Occipital lobe (tissue), 1 donor: ENCODE measurements at regions not wholly inside any gene's neighbourhood (a gene's known extent, or its start where the extent isn't known, plus 50 kb on each side); places are given as distances from the start of the nearest gene placed in this dataset.
"Not testable (repeated sequence)": the region's sequence is repeated elsewhere in the genome, so short reads cannot be mapped to it uniquely, and the experiment has no call there.

Experiments used
- DNase-seq: peaks from one replicate; lab custom pipeline; 2025; lab: John Stamatoyannopoulos, UW

DNA sequence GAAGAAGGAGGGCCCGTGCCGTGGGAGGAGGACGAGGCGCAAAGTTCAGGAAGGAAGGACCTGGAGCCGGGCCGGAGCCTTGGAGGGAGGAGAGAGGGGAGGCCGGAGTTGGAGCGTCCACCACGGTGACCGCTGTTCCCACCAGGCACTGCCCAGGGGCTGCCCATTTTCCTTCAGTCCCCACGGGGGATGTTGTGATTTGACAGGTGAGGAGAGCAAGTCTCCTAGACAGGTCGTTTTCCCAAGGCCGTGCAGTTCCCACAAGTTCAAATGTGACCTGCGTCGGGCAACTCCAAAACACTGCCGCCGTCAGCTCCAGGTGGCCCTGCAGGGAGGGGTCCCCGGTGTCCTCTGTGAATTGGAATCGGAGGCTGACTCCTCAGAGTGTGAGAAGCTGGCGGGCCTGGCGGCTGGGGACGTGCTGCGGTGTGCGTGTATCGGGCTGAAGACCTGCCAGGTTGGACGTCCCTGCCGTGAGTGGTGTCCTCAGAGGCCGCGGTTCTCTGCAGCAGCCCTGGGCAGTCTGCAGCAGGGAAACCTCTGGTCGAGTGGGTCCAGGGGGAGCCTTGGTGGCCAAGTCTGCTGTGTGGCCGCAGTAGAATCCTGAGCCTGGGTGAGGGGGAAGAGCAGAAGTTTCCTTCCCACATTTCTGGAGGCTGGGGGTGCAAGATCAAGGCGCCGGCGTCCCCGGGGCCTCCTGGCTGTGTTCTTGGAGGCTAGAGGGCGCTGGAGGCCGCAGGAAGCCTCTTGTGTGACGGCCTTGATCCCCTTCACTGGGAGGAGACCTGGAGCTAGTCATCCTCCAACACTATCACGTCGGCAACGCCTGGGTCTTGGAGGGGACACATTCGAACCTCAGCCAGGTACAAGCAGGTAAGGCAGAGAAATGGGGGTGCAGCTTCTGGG, 115.1 kb upstream of the FRMD1 start:
- no peak for DNase-seq

DNA sequence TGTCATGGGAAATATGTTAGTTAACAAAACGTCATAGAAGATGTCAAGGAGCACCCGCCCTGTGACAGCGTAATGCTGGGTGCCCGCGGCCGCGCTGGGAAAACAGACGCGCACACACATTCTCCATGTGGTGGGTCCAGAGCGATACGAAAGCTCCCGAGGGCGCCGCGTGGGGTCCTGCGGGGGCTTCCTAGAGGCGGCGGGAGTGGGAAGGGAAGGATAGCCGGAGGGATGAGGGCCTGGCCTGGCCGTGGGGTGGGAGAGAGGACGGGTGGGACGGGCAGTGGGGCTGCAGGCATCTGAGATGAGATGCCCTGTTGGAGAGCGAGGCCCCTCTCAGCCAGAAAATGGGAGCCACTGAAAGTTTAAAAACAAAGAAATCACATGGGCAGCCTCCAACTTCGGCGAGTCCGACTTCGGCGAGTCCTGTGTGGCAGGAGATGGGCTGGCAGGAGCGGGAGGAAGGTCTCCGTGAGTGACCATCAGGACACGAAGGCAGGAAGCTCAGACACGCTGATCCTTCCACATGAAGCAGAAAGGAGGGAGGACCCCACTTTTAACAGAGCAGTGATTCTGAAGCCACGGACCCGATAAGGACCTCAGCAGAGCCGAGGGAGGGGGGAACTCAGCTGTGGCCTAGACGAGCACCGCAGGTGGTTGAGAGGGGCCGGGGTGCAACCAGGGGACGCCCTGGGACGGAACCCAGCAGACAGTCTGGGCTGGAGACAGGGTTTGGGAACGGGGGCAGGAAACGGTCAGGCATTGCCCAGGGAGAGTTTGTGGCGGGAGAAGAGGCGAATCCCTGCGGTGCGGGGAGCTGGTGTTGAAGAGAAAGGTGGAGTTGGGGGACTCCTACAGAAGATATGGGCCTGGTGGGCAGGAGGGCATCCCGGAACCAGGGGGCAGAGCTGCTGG, 114.1 kb upstream of the FRMD1 start:
- no peak for DNase-seq

DNA sequence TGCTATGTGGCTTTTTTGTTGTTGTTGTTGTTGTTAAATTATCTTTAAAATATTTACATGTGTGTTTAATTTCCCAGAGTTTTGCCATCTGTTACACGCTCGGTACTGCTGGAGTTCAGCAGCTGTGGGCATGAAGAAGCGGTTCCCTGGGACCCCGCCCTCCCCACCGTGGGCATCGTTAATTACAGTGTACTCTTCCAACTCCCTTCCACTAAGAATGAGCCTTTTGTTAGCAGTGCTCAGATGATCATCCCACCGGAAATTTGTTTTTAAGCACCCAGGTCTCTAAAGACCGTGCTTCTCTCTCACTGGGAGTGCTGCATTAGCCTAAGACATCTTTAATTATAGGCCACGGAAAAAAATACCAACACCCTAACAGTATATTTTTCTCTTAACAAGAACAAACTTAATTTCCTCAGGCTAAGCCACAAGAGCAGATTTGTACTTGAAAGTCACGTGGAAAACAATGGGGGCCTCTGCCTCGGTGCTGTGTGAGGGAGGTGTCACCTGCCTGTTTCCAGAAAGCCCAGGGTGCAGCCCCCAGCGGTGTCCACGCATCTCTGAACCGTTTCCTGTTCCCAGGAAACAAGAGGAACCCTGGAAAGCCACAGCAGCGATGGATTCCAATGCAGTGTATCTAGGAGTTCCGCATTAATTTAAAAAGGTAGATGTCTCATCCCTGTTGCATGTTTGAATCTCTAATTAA, 113.3 kb upstream of the FRMD1 start:
- DNase-seq, result no peak

DNA sequence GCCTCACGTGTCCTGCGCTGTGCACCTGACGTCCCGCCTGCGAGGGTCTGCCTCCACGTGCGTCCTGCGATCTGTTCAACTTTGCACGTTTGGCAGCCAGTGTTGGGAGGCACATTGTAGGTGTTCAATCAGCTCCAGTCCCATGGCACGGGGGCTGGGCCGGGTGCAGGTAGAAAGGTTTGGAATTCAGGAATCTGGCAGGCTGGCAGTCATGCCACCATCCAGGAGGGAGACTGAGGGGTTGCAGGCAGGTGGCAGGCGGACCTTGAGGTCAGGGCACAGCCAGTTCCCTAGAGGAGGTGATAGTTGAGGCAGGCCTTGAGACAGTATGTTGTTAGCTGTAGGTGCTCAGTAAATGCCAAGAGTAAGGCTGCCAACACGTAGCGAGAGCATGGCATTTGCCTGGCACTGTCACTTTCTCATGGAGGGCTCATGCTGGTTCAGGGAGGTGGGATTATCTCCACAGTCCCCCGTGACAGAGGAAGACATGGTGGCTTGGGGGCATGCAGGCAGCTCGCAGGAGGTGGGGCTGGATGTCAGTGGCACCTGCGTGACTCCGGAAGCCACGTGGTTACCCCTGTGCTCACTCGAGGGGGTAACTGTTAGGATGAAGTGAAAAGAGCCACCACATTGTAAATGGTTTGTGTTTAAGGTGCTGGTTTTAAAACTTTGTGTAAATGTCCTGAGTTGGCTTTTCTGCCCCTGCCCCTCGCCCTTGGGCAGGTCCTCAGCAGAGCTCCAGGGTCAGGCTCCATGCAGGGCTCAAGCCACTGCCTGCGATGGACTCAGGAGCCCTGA, 111.8 kb upstream of the FRMD1 start:
- DNase-seq, result no peak

DNA sequence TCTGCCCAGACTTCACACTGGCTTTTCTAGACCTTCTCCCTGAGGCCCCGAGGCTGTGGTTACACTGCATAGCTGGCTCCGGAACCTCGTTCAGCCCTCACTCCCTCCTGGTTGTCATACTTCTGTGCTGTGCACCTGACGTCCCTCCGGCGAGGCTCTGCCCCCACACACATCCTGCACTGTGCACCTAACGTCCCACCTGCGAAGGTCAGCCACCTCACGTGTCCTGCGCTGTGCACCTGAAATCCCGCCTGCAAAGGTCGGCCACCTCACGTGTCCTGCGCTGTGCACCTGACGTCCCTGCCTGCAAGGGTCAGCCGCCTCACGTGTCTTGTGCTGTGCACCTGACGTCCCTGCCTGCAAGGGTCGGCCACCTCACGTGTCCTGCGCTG, 111.0 kb upstream of the FRMD1 start:
- no peak for DNase-seq

DNA sequence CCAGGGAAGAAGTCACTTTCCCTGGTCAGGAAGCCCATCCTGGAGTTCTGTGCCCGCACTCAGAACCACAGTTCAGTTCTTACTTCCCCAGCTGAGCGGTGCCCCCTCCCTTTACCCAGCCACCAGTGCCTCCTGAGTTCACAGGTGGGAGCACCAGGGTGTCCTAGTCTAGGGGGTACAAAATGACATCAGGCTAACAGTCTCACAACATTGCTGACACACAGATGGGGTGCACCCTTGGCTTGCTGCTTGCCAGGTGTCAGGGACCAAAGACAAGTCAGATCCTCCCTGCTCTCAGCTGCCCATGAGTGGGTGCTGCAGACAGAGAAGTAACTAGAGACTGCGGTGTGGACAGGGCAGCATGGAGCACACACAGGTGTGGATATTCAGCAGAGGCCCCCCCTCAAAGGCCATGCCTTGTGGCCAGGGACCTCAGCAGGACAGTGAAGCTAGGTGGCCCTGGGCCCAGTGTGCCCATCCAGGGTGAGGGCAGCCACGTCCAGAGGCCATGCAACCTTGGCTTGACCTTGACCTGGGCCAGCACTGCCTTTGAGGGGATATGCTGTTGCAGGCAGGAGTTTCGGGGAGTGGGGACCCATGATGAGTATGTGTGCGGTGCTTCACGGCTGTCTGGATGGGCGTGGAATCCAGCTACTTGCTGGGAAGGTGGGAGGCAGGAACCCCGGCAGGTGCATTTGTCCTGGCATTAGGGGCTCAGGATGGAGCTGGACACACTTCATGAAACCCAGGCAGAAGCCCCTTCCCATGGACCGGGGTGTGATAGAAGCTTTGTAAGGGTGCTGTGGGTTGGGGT, 110.4 kb upstream of the FRMD1 start:
- DNase-seq, result no peak

DNA sequence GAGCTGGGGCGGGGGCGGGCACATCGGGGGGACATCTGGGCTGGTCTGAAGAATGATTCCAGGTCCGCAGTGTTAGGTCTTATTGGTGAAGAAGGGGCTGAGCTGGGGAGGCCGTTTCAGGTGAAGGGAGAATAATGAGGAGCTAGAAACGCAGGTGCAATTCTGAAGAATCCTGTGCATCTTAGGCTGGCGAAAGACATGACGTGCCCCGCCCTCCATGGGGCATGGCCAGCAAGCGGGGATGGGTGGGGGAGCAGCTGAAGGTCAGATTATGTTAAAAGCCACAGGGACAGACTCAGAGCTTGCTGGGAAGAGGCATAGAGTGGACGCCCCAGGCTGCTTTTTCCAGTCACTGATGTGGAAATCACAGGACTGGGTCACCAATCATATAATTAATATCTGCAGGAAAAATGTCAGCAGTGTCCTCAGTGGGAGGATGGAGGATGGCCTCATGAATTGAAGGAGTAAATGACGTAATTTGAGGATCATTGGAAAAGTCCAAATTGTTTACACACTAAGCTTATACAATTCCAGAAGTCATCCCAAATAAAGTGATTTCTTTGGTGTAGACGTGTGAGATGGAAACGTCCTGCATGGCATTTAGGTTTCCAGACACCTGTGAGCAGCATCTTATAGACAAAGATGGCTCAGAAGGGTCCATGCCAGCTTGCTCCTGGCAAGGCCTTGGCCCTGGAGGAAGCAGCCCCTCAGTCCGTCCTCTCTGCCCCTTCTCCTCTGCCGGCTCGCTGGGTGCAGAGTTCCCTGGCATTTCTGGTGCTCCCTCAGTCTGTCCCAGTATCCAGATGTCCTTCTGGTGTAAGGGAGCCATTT, 109.6 kb upstream of the FRMD1 start:
- DNase-seq, result no peak

DNA sequence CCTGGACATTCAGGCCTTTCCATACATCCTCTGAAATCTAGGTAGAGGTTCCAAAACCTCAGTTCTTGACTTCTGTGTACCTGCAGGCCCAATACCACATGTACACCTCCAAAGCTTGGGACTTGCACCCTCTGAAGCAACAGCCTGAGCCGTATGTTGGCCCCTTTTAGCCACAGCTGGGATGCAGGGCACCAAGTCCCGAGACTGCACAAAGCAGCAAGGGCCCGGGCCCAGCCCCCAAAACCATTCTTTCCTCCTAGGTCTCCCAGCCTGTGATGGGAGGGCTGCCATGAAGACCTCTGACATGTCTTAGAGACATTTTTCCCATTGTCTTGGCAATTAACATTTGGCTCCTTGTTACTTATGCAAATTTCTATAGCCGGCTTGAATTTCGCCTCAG, 107.4 kb upstream of the FRMD1 start:
- no peak for DNase-seq

DNA sequence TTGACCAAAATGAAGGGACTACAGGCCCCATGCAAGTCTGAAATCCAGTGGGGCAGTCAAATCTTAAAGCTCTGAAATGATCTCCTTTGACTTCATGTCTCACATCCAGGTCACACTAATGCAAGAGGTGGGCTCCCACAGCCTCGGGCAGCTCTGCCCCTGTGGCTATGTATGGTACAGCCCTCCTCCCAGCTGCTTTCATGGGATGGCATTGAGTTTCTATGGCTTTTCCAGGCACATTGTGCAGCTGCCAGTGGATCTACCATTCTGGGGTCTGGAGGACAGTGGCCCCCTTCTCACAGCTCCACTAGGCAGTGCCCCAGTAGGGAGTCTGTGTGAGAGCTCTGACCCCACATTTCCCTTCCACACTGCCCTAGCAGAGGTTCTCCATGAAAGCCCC, 107.0 kb upstream of the FRMD1 start:
- not testable (repeated sequence) for DNase-seq

DNA sequence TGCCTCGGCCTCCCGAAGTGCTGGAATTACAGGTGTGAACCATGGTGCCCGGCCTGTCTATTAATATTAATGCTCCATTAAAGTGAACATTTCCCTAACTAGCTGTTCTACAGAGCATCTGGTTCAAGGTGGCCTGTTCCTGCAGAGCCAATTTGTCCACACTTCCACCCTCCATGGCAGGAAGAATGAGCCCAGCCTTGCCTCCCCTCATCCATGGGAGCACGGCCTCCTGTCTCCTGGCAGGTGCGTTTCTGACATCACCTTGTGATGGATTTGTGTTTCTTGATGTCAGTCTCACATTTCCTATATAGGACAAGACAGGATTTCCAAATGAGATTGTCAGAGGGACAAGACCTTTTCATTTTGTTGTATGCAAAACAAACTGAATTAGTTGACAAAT, 105.7 kb upstream of the FRMD1 start:
- DNase-seq, result no peak

DNA sequence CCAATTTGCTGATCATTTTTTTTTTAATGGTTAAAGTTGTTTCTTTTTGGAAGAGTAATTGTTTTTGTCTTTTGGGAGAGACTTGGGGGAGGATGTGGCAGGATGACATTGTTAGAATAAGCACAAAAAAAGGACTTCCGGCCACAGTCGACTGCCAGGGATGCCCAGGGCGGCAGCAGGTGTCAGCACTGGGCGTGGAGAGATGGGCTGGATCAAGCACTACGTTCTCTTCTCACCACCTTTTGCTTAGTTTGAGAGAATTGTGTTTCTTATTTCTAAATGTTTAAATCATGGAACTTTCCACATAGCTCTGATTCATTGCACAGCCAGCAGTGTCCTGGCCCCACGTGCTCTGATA, 104.6 kb upstream of the FRMD1 start:
- DNase-seq, result no peak

DNA sequence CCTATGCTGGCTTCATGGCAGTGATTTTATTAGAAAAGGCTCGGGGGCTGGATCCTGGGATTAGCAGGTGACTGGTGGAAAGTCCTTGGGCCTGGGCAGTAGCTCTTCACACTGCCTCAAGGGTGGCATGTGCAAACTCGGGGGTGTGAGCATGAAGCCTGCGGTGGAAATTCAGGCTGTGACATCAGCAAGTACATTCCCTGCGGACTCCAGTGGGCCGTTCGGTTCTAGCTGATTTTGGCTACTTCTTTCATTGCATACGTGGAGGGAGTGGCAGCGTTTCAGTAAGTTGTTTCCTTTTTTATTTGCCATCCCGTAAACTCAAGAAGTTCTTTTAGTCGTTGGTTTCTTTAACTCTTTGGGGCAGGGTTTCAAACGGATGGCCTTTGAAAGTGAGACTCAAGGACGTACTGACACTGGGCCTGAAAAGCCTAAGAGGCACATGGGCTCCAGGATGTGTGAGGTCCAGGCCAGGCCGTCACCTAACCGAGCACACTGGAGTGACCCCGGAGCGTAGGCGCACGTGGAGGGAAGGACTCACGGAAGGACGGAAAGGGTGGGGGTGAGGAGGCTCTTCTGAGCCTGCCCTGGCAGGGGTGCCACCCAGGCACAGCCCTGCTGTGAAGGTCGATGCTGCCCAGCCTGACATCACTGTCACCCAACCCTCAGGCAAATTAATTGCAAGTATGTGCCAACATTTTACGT, 104.0 kb upstream of the FRMD1 start:
- no peak for DNase-seq

DNA sequence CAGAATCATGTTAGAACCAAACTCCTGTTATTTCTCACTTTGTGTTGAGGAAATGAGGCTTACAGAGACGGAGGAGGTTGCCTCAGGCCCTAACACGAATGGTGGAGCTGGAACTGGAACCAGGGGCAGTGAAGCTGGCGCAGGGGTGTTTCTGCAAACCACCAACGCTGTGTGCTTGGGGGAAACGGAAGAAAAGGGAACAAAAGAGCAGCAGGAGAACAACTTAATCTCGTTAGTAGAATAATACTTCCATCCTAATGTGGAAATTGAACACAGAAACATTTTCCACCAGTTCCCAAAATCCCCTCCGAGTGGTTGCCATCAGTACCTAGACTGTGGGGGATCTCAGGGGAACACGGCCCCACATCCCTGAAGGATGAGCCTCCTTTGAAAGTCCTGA, 103.4 kb upstream of the FRMD1 start:
- DNase-seq, result no peak

DNA sequence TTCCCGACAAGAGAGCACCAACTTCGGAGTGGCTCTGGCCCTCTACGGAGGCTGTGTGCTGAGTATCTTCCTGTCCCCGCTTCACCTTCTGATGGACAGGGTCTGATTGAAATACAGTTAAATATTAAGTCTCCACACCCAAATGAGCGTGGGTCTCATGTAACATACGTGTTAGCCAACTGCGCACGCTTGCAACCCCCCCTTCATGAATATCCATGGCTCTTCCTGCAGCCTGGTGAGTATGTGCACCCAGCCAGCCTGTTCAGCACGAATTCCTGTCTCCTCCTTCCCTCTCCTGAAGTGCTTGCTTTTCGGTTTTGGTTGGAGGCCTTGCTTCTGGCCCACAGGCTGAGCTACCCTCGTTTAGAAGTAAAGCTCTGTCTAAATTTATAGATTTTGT, 102.9 kb upstream of the FRMD1 start:
- no peak for DNase-seq

DNA sequence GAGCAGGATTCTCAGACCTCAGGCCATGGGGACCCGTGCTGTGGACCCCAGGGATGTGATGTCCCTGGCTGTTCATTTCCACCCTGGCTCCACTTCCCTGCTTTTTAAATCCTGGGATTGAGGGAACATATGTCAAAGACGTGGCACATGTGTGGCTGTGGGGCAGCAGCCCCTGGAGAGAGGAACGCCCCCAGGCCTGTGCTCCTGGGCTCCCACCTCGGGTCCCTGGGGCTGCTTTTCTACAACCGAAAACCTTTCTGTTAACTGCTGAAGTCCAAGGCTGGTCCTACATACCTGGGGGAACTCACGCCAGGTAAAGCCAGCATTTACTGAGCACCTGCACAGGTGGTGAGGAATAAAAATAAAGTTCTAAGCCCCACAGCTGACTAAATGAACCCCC, 102.3 kb upstream of the FRMD1 start:
- DNase-seq, result no peak

DNA sequence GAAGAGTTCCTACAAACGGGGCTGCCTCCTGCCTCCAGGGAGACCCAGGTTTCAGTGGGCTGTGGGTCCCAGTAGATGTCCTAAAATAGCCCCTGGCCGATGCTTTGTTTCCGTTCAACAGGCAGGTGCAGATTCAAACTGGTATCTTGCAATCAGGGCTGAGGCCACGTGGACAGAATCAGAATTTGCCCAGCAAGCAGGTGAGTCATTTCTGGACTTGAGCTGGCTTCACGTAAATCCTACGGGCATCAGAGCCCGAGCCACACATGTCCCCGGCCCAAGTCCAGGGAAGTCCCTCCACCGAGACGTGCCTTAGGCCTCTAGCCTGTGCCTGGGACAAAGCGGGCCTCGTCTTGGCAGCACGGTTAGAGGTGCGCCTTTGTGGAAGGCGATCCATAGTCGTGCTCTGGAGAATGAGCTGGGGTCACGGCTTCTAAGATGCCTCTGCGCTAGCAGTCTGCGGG, 101.6 kb upstream of the FRMD1 start:
- DNase-seq, result no peak

DNA sequence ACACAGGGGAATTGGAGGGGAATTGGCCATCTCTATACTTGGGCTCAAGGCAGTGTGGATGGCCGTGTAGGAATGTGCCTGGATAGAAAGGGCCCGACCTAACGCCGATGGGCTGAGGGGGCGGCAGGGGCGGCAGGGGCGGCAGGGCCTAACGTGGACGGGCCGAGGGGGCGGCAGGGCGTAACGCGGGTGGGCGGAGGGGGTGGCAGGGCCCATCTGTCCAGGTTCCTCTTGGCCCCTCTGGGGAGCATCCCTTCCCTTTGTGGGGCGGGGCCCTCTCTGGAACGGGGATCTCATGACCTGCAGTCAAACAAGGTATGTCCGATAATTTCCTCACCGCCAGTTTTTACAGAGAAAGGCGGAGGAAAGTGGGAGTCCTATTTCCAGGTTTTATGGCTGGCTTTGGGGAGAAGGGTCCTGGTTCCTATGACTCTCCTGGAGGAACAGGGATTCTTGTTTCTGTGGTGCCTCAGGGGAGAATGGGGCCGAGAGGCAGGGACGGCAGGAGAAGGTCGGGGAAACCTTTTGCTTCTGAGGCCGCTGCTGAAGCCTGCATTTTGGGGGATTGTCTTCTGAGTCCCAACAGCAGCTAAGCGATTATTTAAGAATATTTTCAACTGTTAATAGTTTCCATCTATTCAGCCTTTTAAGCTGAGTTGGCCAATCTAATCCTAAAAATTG, 100.8 kb upstream of the FRMD1 start:
- DNase-seq, result no peak

DNA sequence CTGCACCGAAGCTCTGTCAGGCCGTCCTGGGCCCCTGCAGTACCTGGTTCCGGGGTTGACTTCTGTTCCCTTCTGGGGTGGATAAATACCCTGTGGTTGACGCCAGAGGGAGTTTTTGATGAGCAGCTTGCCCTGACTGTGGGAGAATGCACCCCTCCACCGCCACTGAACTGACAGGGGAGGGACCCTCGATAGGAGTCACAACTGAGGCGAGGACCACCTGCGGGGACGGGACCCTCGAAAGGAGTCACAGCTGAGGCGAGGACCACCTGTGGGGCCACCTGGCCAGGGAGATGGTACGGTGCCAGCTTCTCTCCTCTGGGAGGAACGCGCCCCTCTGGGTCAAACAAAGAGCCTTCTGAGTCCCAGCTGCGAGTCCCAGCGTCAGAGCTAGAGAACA, 100.1 kb upstream of the FRMD1 start:
- no peak for DNase-seq
